B cell (primary cell): ENCODE measurements at regions not wholly inside any gene's neighbourhood (a gene's known extent, or its start where the extent isn't known, plus 50 kb on each side); places are given as distances from the start of the nearest gene placed in this dataset.
"Not testable (repeated sequence)": the region's sequence is repeated elsewhere in the genome, so short reads cannot be mapped to it uniquely, and the experiment has no call there.

ENCODE experiments used
- ATAC-seq: fragments of 200-7000 bp; cut with Tn5 transposase; one replicate; pipeline ENCODE4 v1.10.0; 2021; ENCODE audit warnings: low read depth, mild to moderate bottlenecking, moderate number of reproducible peaks, moderate library complexity
- CTCF ChIA-PET: fragments of 350-600 bp; sonication (Branson Sonifier 250); formaldehyde crosslinking; loops from one replicate; lab custom pipeline; 2021; ENCODE audit warnings: antibody characterized with exemption, inconsistent platforms; lab: Charles Lee
- POLR2A ChIA-PET: fragments of 350-600 bp; sonication (Branson Sonifier 250); formaldehyde crosslinking; loops from one replicate; lab custom pipeline; 2021; ENCODE audit warnings: antibody characterized with exemption; lab: Charles Lee
- DNase-seq: peaks from one replicate; pipeline ENCODE4 v3.0.0; 2013
- H2AFZ ChIP-seq: 2 replicates; pipeline ENCODE4 v1.6.1; 2012; ENCODE audit warnings: mild to moderate bottlenecking, low read depth, low read length; ENCODE audit not compliant: insufficient read depth, poor library complexity, severe bottlenecking
- H3K27ac ChIP-seq, 2 donors: 1 replicate in 1 of 2; 2 replicates in 1 of 2; pipeline ENCODE4 v1.5.1; 2012 to 2013; ENCODE audit warnings: low read length in 2 of 2, mild to moderate bottlenecking in 2 of 2, moderate library complexity in 1 of 2
- H3K27me3 ChIP-seq, 4 experiments: fragments of 200-600 bp in 1 of 4; sonication (generic) in 1 of 4; replicated peaks in 1 of 4; 1 replicate in 2 of 4; 2 replicates in 2 of 4; pipeline versions ENCODE4 v1.6.1 to v1.7.0; 2013 to 2016; ENCODE audit warnings: low read length in 3 of 4, mild to moderate bottlenecking in 2 of 4, mixed read lengths in 1 of 4, moderate library complexity in 1 of 4; ENCODE audit not compliant: insufficient read depth in 4 of 4, control insufficient read depth in 3 of 4; ENCODE audit errors: control extremely low read depth in 1 of 4
- H3K36me3 ChIP-seq, 2 experiments: replicated peaks in 1 of 2; 1 replicate in 1 of 2; 2 replicates in 1 of 2; pipeline versions ENCODE4 v1.6.1 to v1.7.1; 2013; ENCODE audit warnings: low read length in 1 of 2; ENCODE audit not compliant: insufficient read depth in 2 of 2, control insufficient read depth in 1 of 2; ENCODE audit errors: control extremely low read depth in 1 of 2, extremely low read depth in 1 of 2
- H3K4me1 ChIP-seq, 2 donors: fragments of 200-600 bp in 1 of 2; sonication (generic) in 1 of 2; 1 replicate in 1 of 2; 2 replicates in 1 of 2; pipeline versions ENCODE4 v1.5.1 to v1.6.1; 2013 to 2017; ENCODE audit warnings: low read length in 2 of 2; ENCODE audit not compliant: control insufficient read depth in 2 of 2, insufficient read depth in 2 of 2
- H3K4me2 ChIP-seq: replicated peaks from 2 replicates; pipeline ENCODE3; 2012; ENCODE audit warnings: mild to moderate bottlenecking, low read depth, low read length; ENCODE audit not compliant: poor library complexity, severe bottlenecking
- H3K4me3 ChIP-seq, 5 experiments: fragments of 200-600 bp in 1 of 5; sonication (generic) in 1 of 5; 1 replicate in 3 of 5; 2 replicates in 2 of 5; pipeline versions ENCODE4 v1.5.1 to v1.7.0; 2011 to 2016; ENCODE audit warnings: low read length in 4 of 5, mild to moderate bottlenecking in 4 of 5, low read depth in 2 of 5, control low read depth in 1 of 5, moderate library complexity in 1 of 5; ENCODE audit not compliant: insufficient read depth in 1 of 5; ENCODE audit errors: control extremely low read depth in 1 of 5, extremely low read depth in 1 of 5
- H3K79me2 ChIP-seq: fragments of 200-600 bp; sonication (generic); one replicate; pipeline ENCODE4 v1.6.0; 2016; ENCODE audit warnings: low read length; ENCODE audit not compliant: control insufficient read depth, insufficient read depth
- H3K9ac ChIP-seq: fragments of 200-600 bp; sonication (generic); 2 replicates; pipeline ENCODE4 v1.6.1; 2017; ENCODE audit warnings: mild to moderate bottlenecking, low read length, moderate library complexity
- H3K9me3 ChIP-seq, 3 donors: one replicate each; pipeline versions ENCODE4 v1.6.1 to v1.7.1; 2013; ENCODE audit warnings: low read length in 2 of 3; ENCODE audit not compliant: control insufficient read depth in 2 of 3, insufficient read depth in 1 of 3; ENCODE audit errors: control extremely low read depth in 1 of 3
- H4K20me1 ChIP-seq: 2 replicates; pipeline ENCODE4 v1.6.0; 2012; ENCODE audit warnings: mild to moderate bottlenecking, low read length; ENCODE audit not compliant: insufficient read depth, control insufficient read depth, poor library complexity, severe bottlenecking
- H3K27ac Mint-ChIP-seq: one replicate; pipeline ENCODE4 v1.8.0; 2021; ENCODE audit warnings: mixed read lengths
- H3K27me3 Mint-ChIP-seq: one replicate; pipeline ENCODE4 v1.8.0; 2021; ENCODE audit warnings: mixed read lengths
- H3K4me1 Mint-ChIP-seq: one replicate; pipeline ENCODE4 v1.8.0; 2021; ENCODE audit warnings: mixed read lengths
- H3K4me3 Mint-ChIP-seq: one replicate; pipeline ENCODE4 v1.8.0; 2021; ENCODE audit warnings: mixed read lengths
- H3K9me3 Mint-ChIP-seq: one replicate; pipeline ENCODE4 v1.8.0; 2022; ENCODE audit warnings: mixed read lengths; ENCODE audit not compliant: insufficient read depth
- EZH2 ChIP-seq: IDR thresholded peaks from 2 replicates; pipeline ENCODE4 v1.6.1; 2012; ENCODE audit warnings: borderline replicate concordance, low read depth, mild to moderate bottlenecking, moderate library complexity, low read length; ENCODE audit not compliant: insufficient read depth, poor library complexity, severe bottlenecking
- WGBS: methylation state at CpG from one replicate; pipeline ENCODE4 v1.1.5; 2013; ENCODE audit warnings: missing lambda C conversion rate; ENCODE audit not compliant: insufficient coverage; 5-methylcytosine and 5-hydroxymethylcytosine counted together
- intact Hi-C: fragments of 100-400 bp; cut with micrococcal nuclease; formaldehyde crosslinking; loops from one replicate; pipeline ENCODE4 v1.10.0; 2022
- TF ChIP-seq, protein P1 (sequence below): fragments of 200-600 bp; IDR thresholded peaks from one replicate; pipeline ENCODE4 v1.8.0; 2022; ENCODE audit warnings: antibody characterized with exemption, mild to moderate bottlenecking

- Histone ChIP-seq H3K27ac (no peak overlapping the region), H3K4me2 (no peak overlapping the region), H3K36me3 (no peaks in the 10 kb centered on the region), H3K27me3 (no peaks in the 10 kb centered on the region), H3K4me1 (no peaks in the 10 kb centered on the region), H4K20me1 (no peaks in the 10 kb centered on the region), H3K4me3 (no peak overlapping the region), H3K9me3 (no peaks in the 10 kb centered on the region), H3K9ac (no peak overlapping the region), H2AFZ (no peak overlapping the region), H3K79me2 (no peaks in the 10 kb centered on the region)
- Mint-ChIP-seq H3K27ac (no peak overlapping the region), H3K4me1 (no peaks in the 10 kb centered on the region), H3K9me3 (peaks cover 11% of the 10 kb centered on the region), H3K27me3 (no peaks in the 10 kb centered on the region), H3K4me3 (no peak overlapping the region)
- DNase-seq = no peak
- ATAC-seq = no peak
- TF ChIP-seq EZH2 = no peak
- TF ChIP-seq, protein P1, sequence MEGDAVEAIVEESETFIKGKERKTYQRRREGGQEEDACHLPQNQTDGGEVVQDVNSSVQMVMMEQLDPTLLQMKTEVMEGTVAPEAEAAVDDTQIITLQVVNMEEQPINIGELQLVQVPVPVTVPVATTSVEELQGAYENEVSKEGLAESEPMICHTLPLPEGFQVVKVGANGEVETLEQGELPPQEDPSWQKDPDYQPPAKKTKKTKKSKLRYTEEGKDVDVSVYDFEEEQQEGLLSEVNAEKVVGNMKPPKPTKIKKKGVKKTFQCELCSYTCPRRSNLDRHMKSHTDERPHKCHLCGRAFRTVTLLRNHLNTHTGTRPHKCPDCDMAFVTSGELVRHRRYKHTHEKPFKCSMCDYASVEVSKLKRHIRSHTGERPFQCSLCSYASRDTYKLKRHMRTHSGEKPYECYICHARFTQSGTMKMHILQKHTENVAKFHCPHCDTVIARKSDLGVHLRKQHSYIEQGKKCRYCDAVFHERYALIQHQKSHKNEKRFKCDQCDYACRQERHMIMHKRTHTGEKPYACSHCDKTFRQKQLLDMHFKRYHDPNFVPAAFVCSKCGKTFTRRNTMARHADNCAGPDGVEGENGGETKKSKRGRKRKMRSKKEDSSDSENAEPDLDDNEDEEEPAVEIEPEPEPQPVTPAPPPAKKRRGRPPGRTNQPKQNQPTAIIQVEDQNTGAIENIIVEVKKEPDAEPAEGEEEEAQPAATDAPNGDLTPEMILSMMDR = no peak
- intact Hi-C loops = no loop called here
- 86% methylated on average over 1 of the region's 2 CpGs for WGBS
- ChIA-PET POLR2A (no interaction called here), CTCF (no interaction called here)
Observed at GRCh38 chr7:53151496-53151895, 116.1 kb downstream of the POM121L12 start.

DNA sequence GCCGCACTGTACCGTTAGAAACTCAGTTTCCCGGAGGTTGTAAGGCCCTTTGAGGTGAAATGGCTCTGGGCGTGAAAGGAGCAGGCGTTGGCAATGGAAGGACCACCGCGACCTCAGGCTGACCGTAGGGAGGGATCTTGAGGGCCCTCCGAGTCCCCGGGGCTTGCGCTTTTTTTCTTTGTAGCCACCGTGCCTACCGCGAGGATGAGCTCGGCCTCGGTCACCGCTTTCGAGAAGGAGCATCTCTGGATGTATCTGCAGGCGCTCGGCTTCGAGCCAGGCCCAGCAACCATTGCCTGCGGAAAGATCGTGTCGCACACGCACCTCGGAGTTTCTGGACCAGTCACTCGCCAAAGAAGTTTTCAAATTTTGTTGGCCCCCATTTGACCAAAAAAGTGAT is 151.8 kb downstream of the POM121L12 start:
- H4K20me1 ChIP-seq, DNase-seq, H3K4me1 ChIP-seq, H3K9me3 Mint-ChIP-seq, intact Hi-C loops, CTCF ChIA-PET, ATAC-seq, H2AFZ ChIP-seq, POLR2A ChIA-PET, H3K9ac ChIP-seq, H3K27ac Mint-ChIP-seq, H3K4me1 Mint-ChIP-seq, H3K9me3 ChIP-seq, H3K79me2 ChIP-seq, H3K4me3 Mint-ChIP-seq, H3K4me3 ChIP-seq, H3K27me3 ChIP-seq, H3K27me3 Mint-ChIP-seq, H3K36me3 ChIP-seq, H3K27ac ChIP-seq, H3K4me2 ChIP-seq: not testable (repeated sequence)
- WGBS = 96% methylated on average over 26 of the region's 27 CpGs
